CD14-positive monocyte (primary cell): ENCODE measurements at regions not wholly inside any gene's neighbourhood (a gene's known extent, or its start where the extent isn't known, plus 50 kb on each side); places are given as distances from the start of the nearest gene placed in this dataset.

Experiments used
- DNase-seq, 3 donors: peaks; one replicate each; pipeline ENCODE4 v3.0.0-alpha.2; 2011 to 2022
- H2AFZ ChIP-seq: 2 replicates; pipeline ENCODE4 v1.6.0; 2012; ENCODE audit warnings: mild to moderate bottlenecking, low read depth, low read length, inconsistent platforms; ENCODE audit not compliant: insufficient read depth, poor library complexity, severe bottlenecking
- H3K27ac ChIP-seq, 2 donors: 1 replicate in 1 of 2; 2 replicates in 1 of 2; pipeline ENCODE4 v1.5.1; 2012 to 2013; ENCODE audit warnings: low read length in 2 of 2, control low read depth in 1 of 2, inconsistent platforms in 1 of 2, low read depth in 1 of 2, mild to moderate bottlenecking in 1 of 2
- H3K27me3 ChIP-seq, 2 donors: one replicate each; pipeline versions ENCODE4 v1.6.0 to v1.6.1; 2011 to 2013; ENCODE audit warnings: low read length in 2 of 2; ENCODE audit not compliant: control insufficient read depth in 2 of 2, insufficient read depth in 2 of 2
- H3K36me3 ChIP-seq, 2 donors: replicated peaks in 1 of 2; 1 replicate in 1 of 2; 2 replicates in 1 of 2; pipeline versions ENCODE4 v1.5.1 to v1.6.1; 2012 to 2013; ENCODE audit warnings: low read length in 2 of 2, control low read depth in 1 of 2, inconsistent platforms in 1 of 2, mild to moderate bottlenecking in 1 of 2; ENCODE audit not compliant: insufficient read depth in 2 of 2, control insufficient read depth in 1 of 2
- H3K4me1 ChIP-seq, 2 donors: 1 replicate in 1 of 2; 2 replicates in 1 of 2; pipeline versions ENCODE4 v1.5.1 to v1.6.1; 2012 to 2013; ENCODE audit warnings: low read length in 2 of 2, control low read depth in 1 of 2, inconsistent platforms in 1 of 2, mild to moderate bottlenecking in 1 of 2, moderate library complexity in 1 of 2; ENCODE audit not compliant: insufficient read depth in 2 of 2, control insufficient read depth in 1 of 2
- H3K4me2 ChIP-seq: replicated peaks from 2 replicates; pipeline ENCODE3; 2012; ENCODE audit warnings: low read length, moderate library complexity, mild to moderate bottlenecking; ENCODE audit not compliant: poor library complexity, severe bottlenecking; ENCODE audit errors: extremely low read depth
- H3K4me3 ChIP-seq, 3 experiments: fragments of 200-600 bp in 1 of 3; sonication (generic) in 1 of 3; replicated peaks in 1 of 3; 1 replicate in 2 of 3; 2 replicates in 1 of 3; pipeline ENCODE4 v1.5.1; 2011 to 2013; ENCODE audit warnings: low read length in 3 of 3, mild to moderate bottlenecking in 3 of 3, control low read depth in 2 of 3, low read depth in 2 of 3, inconsistent platforms in 1 of 3, moderate library complexity in 1 of 3
- H3K79me2 ChIP-seq: 2 replicates; pipeline ENCODE4 v1.6.0; 2012; ENCODE audit warnings: mild to moderate bottlenecking, control low read depth, inconsistent platforms, low read length, moderate library complexity; ENCODE audit not compliant: insufficient read depth
- H3K9ac ChIP-seq: 2 replicates; pipeline ENCODE4 v1.6.0; 2017; ENCODE audit warnings: low read length, mild to moderate bottlenecking; ENCODE audit not compliant: insufficient read depth, poor library complexity, severe bottlenecking
- H3K9me3 ChIP-seq, 2 donors: replicated peaks in 1 of 2; 1 replicate in 1 of 2; 2 replicates in 1 of 2; pipeline versions ENCODE4 v1.5.1 to v1.6.1; 2012 to 2013; ENCODE audit warnings: low read length in 2 of 2, control low read depth in 1 of 2; ENCODE audit not compliant: control insufficient read depth in 1 of 2, insufficient read depth in 1 of 2
- H4K20me1 ChIP-seq: 2 replicates; pipeline ENCODE4 v1.6.0; 2012; ENCODE audit warnings: mild to moderate bottlenecking, low read length, control low read depth, moderate library complexity; ENCODE audit not compliant: insufficient read depth
- H3K27ac Mint-ChIP-seq, 7 donors: one replicate each; pipeline ENCODE4 v1.8.0; 2020; ENCODE audit warnings: mild to moderate bottlenecking in 7 of 7, mixed read lengths in 7 of 7, moderate library complexity in 6 of 7, inconsistent platforms in 2 of 7
- H3K27me3 Mint-ChIP-seq, 3 donors: one replicate each; pipeline ENCODE4 v1.8.0; 2021 to 2022; ENCODE audit warnings: low read depth in 3 of 3, mild to moderate bottlenecking in 3 of 3, mixed read lengths in 3 of 3, moderate library complexity in 3 of 3, inconsistent platforms in 1 of 3
- H3K36me3 Mint-ChIP-seq, 2 donors: one replicate each; pipeline ENCODE4 v1.8.0; 2020; ENCODE audit warnings: mixed read lengths in 2 of 2, inconsistent platforms in 1 of 2, mild to moderate bottlenecking in 1 of 2
- H3K4me1 Mint-ChIP-seq: one replicate; pipeline ENCODE4 v1.8.0; 2020; ENCODE audit warnings: mild to moderate bottlenecking, mixed read lengths
- H3K4me3 Mint-ChIP-seq, 2 donors: one replicate each; pipeline ENCODE4 v1.8.0; 2020; ENCODE audit warnings: mild to moderate bottlenecking in 2 of 2, mixed read lengths in 2 of 2, moderate library complexity in 1 of 2
- H3K9me3 Mint-ChIP-seq, 7 donors: one replicate each; pipeline ENCODE4 v1.8.0; 2020 to 2022; ENCODE audit warnings: mixed read lengths in 7 of 7, mild to moderate bottlenecking in 6 of 7, moderate library complexity in 6 of 7, inconsistent platforms in 2 of 7
- CTCF ChIP-seq: fragments of 200-600 bp; IDR thresholded peaks from one replicate; pipeline ENCODE4 v1.8.0; 2022; ENCODE audit warnings: antibody characterized with exemption, mild to moderate bottlenecking
- WGBS: methylation state at CpG from one replicate; pipeline ENCODE4 v1.1.5; 2013; ENCODE audit warnings: missing lambda C conversion rate; ENCODE audit not compliant: insufficient coverage; 5-methylcytosine and 5-hydroxymethylcytosine counted together
- intact Hi-C, 2 donors: fragments of 100-400 bp; cut with micrococcal nuclease; formaldehyde crosslinking; loops; one replicate each; pipeline versions ENCODE4 v1.15.0 to v1.15.1; 2023

GRCh38 chr2:5472673-5473072, 219.5 kb upstream of the SOX11 start:
- H2AFZ ChIP-seq: no peak overlapping the region

GRCh38 chr2:5473635-5474034, 218.5 kb upstream of the SOX11 start:
- Histone ChIP-seq H3K79me2 (no peaks in the 10 kb centered on the region), H3K27ac (no peak overlapping the region), H4K20me1 (no peaks in the 10 kb centered on the region), H2AFZ (no peak overlapping the region), H3K36me3 (no peaks in the 10 kb centered on the region), H3K9ac (no peak overlapping the region), H3K4me3 (no peak overlapping the region), H3K9me3 (peaks cover 0 to 3% of the 10 kb centered on the region in 2 donors), H3K4me2 (no peak overlapping the region), H3K4me1 (no peaks in the 10 kb centered on the region), H3K27me3 (no peaks in the 10 kb centered on the region)
- H3K27me3 Mint-ChIP-seq: no peaks in the 10 kb centered on the region
- DNase-seq: no peak
- no peak overlapping the region for H3K27ac Mint-ChIP-seq
- no peak for TF ChIP-seq CTCF
- peaks cover 0 to 3% (median 0%) of the 10 kb centered on the region in 7 donors for H3K9me3 Mint-ChIP-seq
- no peaks in the 10 kb centered on the region for H3K36me3 Mint-ChIP-seq
- H3K4me3 Mint-ChIP-seq: no peak overlapping the region
- WGBS: 92% methylated on average over 2 of the region's 6 CpGs
- H3K4me1 Mint-ChIP-seq: no peaks in the 10 kb centered on the region
- intact Hi-C loops: no loop called here

More at GRCh38 chr2:5472673-5473072, 219.5 kb upstream of the SOX11 start:
- Histone ChIP-seq H3K4me2 (no peak overlapping the region), H3K79me2 (no peaks in the 10 kb centered on the region), H4K20me1 (no peaks in the 10 kb centered on the region), H3K4me3 (no peak overlapping the region), H3K4me1 (no peaks in the 10 kb centered on the region), H3K9ac (no peak overlapping the region), H3K27me3 (no peaks in the 10 kb centered on the region), H3K36me3 (no peaks in the 10 kb centered on the region), H3K27ac (no peak overlapping the region), H3K9me3 (peaks cover 0 to 3% of the 10 kb centered on the region in 2 donors)
- intact Hi-C loops: no loop called here
- DNase-seq: no peak
- Mint-ChIP-seq H3K36me3 (no peaks in the 10 kb centered on the region), H3K27me3 (no peaks in the 10 kb centered on the region), H3K27ac (no peak overlapping the region), H3K4me3 (no peak overlapping the region), H3K4me1 (no peaks in the 10 kb centered on the region), H3K9me3 (peaks cover 0 to 3% (median 0%) of the 10 kb centered on the region in 7 donors)
- WGBS: 81% methylated on average over 2 of the region's 4 CpGs
- no peak for TF ChIP-seq CTCF
